Body of pancreas (tissue), 4 donors: ENCODE measurements at regions not wholly inside any gene's neighbourhood (a gene's known extent, or its start where the extent isn't known, plus 50 kb on each side); places are given as distances from the start of the nearest gene placed in this dataset.

Experiments used
- POLR2A ChIP-seq, 3 donors: fragments of 450-650 bp; IDR thresholded peaks; one replicate each; pipeline ENCODE4 v1.6.1; 2016; ENCODE audit warnings: antibody characterized with exemption in 3 of 3, mild to moderate bottlenecking in 2 of 3
- TF ChIP-seq, protein P1 (sequence below), 7 experiments: fragments of 450-650 bp in 4 of 7; fragments of 200-600 bp in 3 of 7; sonication (generic) in 3 of 7; IDR thresholded peaks; one replicate each; pipeline ENCODE4 v1.5.1; 2016 to 2019; ENCODE audit warnings: antibody characterized with exemption in 7 of 7

DNA sequence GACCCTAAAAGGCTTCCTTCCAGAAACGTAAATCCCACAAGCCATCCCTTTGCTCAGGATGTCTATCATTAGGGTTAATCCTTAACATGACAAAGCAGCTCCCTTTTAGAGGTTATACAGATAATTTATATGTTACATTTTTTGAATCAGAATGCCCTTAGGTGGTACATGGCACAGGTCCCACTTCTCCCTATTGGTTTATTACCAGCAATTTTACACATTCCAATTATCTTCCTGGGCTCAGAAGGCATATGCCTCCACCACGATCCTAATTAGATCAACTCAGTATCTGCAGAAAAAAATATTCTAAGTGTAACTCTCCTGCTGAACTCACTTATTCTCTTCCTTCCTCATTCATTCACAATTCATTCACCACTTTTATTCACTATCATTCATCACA, 507.0 kb upstream of the MAP2 start:
- TF ChIP-seq, protein P1, sequence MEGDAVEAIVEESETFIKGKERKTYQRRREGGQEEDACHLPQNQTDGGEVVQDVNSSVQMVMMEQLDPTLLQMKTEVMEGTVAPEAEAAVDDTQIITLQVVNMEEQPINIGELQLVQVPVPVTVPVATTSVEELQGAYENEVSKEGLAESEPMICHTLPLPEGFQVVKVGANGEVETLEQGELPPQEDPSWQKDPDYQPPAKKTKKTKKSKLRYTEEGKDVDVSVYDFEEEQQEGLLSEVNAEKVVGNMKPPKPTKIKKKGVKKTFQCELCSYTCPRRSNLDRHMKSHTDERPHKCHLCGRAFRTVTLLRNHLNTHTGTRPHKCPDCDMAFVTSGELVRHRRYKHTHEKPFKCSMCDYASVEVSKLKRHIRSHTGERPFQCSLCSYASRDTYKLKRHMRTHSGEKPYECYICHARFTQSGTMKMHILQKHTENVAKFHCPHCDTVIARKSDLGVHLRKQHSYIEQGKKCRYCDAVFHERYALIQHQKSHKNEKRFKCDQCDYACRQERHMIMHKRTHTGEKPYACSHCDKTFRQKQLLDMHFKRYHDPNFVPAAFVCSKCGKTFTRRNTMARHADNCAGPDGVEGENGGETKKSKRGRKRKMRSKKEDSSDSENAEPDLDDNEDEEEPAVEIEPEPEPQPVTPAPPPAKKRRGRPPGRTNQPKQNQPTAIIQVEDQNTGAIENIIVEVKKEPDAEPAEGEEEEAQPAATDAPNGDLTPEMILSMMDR (IDR thresholded peaks at IDR 0.05) = no peak
- no peak for TF ChIP-seq POLR2A (IDR thresholded peaks at IDR 0.05)
